ENCODE measurements at regions not wholly inside any gene's neighbourhood (a gene's known extent, or its start where the extent isn't known, plus 50 kb on each side); places are given as distances from the start of the nearest gene placed in this dataset.

DNA sequence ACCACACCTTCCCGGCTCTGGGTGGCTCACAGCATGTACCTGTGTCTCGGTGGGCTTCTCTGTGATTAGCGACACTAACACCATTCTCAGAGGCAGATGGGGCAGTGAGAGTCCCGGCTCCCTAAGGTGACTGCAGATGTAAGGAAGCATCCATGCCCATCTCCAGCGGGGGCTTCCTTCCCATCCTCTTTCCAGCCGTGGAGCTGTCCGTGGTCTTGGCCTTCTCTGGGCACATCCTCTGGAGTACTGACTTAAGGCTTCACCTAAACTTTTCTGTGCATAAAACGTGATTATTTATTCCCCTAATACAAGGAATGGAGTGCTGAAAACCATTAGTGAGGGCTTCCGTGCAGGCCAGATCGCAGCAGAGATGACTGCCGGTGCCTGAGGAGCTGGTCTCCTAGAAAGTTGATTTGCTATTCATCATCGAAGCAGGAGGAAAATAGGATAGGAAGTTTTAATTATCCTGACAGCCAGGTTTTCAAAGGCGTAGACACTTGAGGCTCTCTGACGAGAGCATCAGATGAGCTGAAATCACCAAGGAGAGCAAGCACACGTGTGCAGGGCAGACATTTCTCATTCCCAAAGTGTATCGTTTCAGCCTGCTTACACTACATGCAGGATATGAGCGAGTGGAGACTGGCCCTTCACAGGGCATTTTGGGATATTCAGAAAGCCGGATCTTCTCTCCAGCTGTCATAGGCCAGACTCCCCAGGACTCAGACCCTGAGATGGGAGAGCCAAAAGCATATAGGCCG, 186.1 kb upstream of the SALL3 start:
- TF ChIP-seq, protein P1, sequence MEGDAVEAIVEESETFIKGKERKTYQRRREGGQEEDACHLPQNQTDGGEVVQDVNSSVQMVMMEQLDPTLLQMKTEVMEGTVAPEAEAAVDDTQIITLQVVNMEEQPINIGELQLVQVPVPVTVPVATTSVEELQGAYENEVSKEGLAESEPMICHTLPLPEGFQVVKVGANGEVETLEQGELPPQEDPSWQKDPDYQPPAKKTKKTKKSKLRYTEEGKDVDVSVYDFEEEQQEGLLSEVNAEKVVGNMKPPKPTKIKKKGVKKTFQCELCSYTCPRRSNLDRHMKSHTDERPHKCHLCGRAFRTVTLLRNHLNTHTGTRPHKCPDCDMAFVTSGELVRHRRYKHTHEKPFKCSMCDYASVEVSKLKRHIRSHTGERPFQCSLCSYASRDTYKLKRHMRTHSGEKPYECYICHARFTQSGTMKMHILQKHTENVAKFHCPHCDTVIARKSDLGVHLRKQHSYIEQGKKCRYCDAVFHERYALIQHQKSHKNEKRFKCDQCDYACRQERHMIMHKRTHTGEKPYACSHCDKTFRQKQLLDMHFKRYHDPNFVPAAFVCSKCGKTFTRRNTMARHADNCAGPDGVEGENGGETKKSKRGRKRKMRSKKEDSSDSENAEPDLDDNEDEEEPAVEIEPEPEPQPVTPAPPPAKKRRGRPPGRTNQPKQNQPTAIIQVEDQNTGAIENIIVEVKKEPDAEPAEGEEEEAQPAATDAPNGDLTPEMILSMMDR (conservative IDR thresholded peaks at IDR 0.05; ENCODE audit: low read depth, low read length), result no peak
- no peak for TF ChIP-seq EZH2 (IDR thresholded peaks at IDR 0.05; ENCODE audit: borderline replicate concordance, low read depth, low read length, poor library complexity, severe bottlenecking)
